ENCODE measurements at regions not wholly inside any gene's neighbourhood (a gene's known extent, or its start where the extent isn't known, plus 50 kb on each side); places are given as distances from the start of the nearest gene placed in this dataset.

GRCh38 chr5:124803617-124804323 is 57.3 kb upstream of the ZNF608 start:
- TF ChIP-seq EP300 (IDR thresholded peaks at IDR 0.05; ENCODE audit: low read depth): no peak
- no peak for TF ChIP-seq POLR2A (IDR thresholded peaks at IDR 0.05)
- TF ChIP-seq CTCF (IDR thresholded peaks at IDR 0.05): no peak
- no peak for TF ChIP-seq POLR2AphosphoS5 (IDR thresholded peaks at IDR 0.05)
- DNase-seq: no peak

GRCh38 chr5:124806026-124806372 is 59.6 kb upstream of the ZNF608 start:
- DNase-seq: no peak
- Histone ChIP-seq H3K36me3 (no peaks in the 10 kb centered on the region), H3K4me3 (no peak overlapping the region), H3K27ac (peak overlapping the region in 1 of 4 donors; percentile 10), H3K9me3 (no peaks in the 10 kb centered on the region), H3K4me1 (peaks cover 0 to 12% (median 3%) of the 10 kb centered on the region in 4 donors), H3K27me3 (no peaks in the 10 kb centered on the region)
- TF ChIP-seq CTCF (IDR thresholded peaks at IDR 0.05) (no peak), POLR2AphosphoS5 (IDR thresholded peaks at IDR 0.05) (no peak), EP300 (IDR thresholded peaks at IDR 0.05; ENCODE audit: low read depth) (no peak), POLR2A (IDR thresholded peaks at IDR 0.05) (no peak)
- in situ Hi-C loops (cut with MboI; ENCODE audit: low pct_ligation_motif_present in 1 of 4, low pct_unique_long_range_greater_than_20kb in 1 of 4, low sequenced_read_pairs in 3 of 4): no loop called here
- WGBS, 2 donors (ENCODE audit: low coverage in 1 of 2): 86 to 92% methylated on average over 1 of the region's 1 CpG
- intact Hi-C loops (cut with DNase I; ENCODE audit: low total_unique reads): no loop called here

More at GRCh38 chr5:124803617-124804323, 57.3 kb upstream of the ZNF608 start:
- Histone ChIP-seq H3K4me3 (no peak overlapping the region), H3K36me3 (no peaks in the 10 kb centered on the region), H3K27me3 (no peaks in the 10 kb centered on the region), H3K9me3 (no peaks in the 10 kb centered on the region), H3K27ac (no peak overlapping the region), H3K4me1 (peaks cover 0 to 12% (median 3%) of the 10 kb centered on the region in 4 donors)
- intact Hi-C loops (cut with DNase I; ENCODE audit: low total_unique reads): loop anchor here (5.0 kb wide), 1 partner anchor 404 kb away; no protein-coding TSS in a partner anchor
- 90 to 100% methylated on average over 1 to 3 of the region's 3 CpGs for WGBS, 2 donors (ENCODE audit: low coverage in 1 of 2)
- in situ Hi-C loops (cut with MboI; ENCODE audit: low pct_ligation_motif_present in 1 of 4, low pct_unique_long_range_greater_than_20kb in 1 of 4, low sequenced_read_pairs in 3 of 4): no loop called here

DNA sequence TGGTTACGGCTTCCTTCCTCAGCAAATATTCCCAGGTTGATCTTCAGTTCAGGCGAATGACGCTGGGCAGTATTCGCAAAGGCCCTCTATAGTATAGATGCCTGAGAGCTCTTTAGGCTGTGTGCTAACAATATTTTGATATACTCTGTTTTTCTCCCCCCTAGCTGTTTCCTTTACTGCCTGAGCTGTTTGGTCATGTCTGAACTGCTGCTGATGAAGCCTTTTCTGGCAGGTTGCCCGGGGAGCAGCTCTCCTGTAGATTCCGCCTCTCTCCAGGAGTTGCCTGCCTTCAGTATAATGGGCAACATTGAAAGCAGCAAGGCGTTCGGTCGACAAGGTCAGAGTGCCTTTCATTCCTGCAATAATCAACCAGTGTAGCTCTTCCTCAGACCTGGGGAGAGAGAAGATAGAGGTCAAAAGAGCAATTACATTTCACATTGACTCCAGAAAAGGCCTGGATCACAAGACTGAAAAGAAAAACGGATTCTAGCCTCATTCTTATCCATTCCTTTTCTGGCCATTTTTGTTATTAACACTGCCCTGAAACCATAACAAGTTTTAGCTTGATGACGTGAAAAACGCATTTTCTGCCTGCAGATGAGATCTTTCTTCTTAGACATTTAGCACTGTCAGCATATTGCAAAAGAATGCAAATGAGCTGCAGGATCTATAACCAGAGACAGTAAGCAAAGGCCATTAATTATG is 60.1 kb upstream of the ZNF608 start:
- H3K9me3 ChIP-seq: no peaks in the 10 kb centered on the region
- no peaks in the 10 kb centered on the region for H3K27me3 ChIP-seq
- intact Hi-C loops (cut with DNase I; ENCODE audit: low total_unique reads) (no loop called here), in situ Hi-C loops (cut with MboI; ENCODE audit: low pct_ligation_motif_present in 1 of 4, low pct_unique_long_range_greater_than_20kb in 1 of 4, low sequenced_read_pairs in 3 of 4) (no loop called here)
- no peak overlapping the region for H3K4me3 ChIP-seq
- DNase-seq: peak; percentile 86
- H3K4me1 ChIP-seq: peaks cover 0 to 12% (median 3%) of the 10 kb centered on the region in 4 donors
- TF ChIP-seq POLR2AphosphoS5 (IDR thresholded peaks at IDR 0.05): no peak
- no peak for TF ChIP-seq POLR2A (IDR thresholded peaks at IDR 0.05)
- no peak for TF ChIP-seq CTCF (IDR thresholded peaks at IDR 0.05)
- TF ChIP-seq EP300 (IDR thresholded peaks at IDR 0.05; ENCODE audit: low read depth): no peak
- peak overlapping the region in 1 of 4 donors; percentile 10 for H3K27ac ChIP-seq
- WGBS, 2 donors (ENCODE audit: low coverage in 1 of 2): 46% methylated on average over 8 to 12 of the region's 12 CpGs
- no peaks in the 10 kb centered on the region for H3K36me3 ChIP-seq

DNA sequence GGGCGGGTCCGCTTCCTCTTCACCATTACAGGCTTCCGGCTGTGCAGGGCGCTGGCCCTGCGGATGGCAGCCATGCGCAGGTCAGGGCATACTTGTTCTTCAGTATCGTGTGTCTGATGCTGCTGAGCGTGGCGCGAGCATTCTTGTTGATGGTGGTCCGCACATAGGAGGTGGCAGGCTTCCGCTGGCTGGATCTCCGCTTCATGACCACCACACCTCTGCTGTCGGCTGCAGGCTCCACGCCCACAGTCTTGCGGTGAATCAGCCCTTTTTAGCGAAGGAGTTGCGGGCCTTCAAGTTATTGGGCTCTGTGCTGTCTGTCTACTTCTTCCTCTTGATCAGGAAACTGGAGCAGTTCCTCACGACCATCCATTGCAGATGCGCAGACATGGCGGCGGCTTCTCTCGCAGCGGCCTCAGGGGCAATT is 62.4 kb upstream of the ZNF608 start:
- Histone ChIP-seq H3K4me1 (peaks cover 0 to 12% (median 3%) of the 10 kb centered on the region in 4 donors), H3K27ac (no peak overlapping the region), H3K36me3 (no peaks in the 10 kb centered on the region), H3K9me3 (no peaks in the 10 kb centered on the region), H3K27me3 (no peaks in the 10 kb centered on the region), H3K4me3 (no peak overlapping the region)
- no peak for TF ChIP-seq CTCF (IDR thresholded peaks at IDR 0.05)
- TF ChIP-seq POLR2A (IDR thresholded peaks at IDR 0.05): no peak
- TF ChIP-seq POLR2AphosphoS5 (IDR thresholded peaks at IDR 0.05): no peak
- no peak for TF ChIP-seq EP300 (IDR thresholded peaks at IDR 0.05; ENCODE audit: low read depth)
- intact Hi-C loops (cut with DNase I; ENCODE audit: low total_unique reads): no loop called here
- in situ Hi-C loops (cut with MboI; ENCODE audit: low pct_ligation_motif_present in 1 of 4, low pct_unique_long_range_greater_than_20kb in 1 of 4, low sequenced_read_pairs in 3 of 4): no loop called here
- no peak for DNase-seq
- 97 to 100% methylated on average over 6 to 24 of the region's 24 CpGs for WGBS, 2 donors (ENCODE audit: low coverage in 1 of 2)
